B cell (primary cell): ENCODE measurements at regions not wholly inside any gene's neighbourhood (a gene's known extent, or its start where the extent isn't known, plus 50 kb on each side); places are given as distances from the start of the nearest gene placed in this dataset.

Source experiments
- CTCF ChIP-seq: fragments of 200-600 bp; IDR thresholded peaks from one replicate; pipeline ENCODE4 v1.8.0; 2022; ENCODE audit warnings: antibody characterized with exemption, mild to moderate bottlenecking
- EZH2 ChIP-seq: IDR thresholded peaks from 2 replicates; pipeline ENCODE4 v1.6.1; 2012; ENCODE audit warnings: borderline replicate concordance, low read depth, mild to moderate bottlenecking, moderate library complexity, low read length; ENCODE audit not compliant: insufficient read depth, poor library complexity, severe bottlenecking

GRCh38 chr2:22690096-22690495 lies 694.9 kb upstream of the KLHL29 start:
- no peak for TF ChIP-seq CTCF
- TF ChIP-seq EZH2: no peak
